PFSK-1 (cell line): ENCODE measurements at regions not wholly inside any gene's neighbourhood (a gene's known extent, or its start where the extent isn't known, plus 50 kb on each side); places are given as distances from the start of the nearest gene placed in this dataset.

Experiments
- FOXP2 ChIP-seq: optimal IDR thresholded peaks from 2 replicates; pipeline ENCODE3; 2011; ENCODE audit warnings: borderline replicate concordance, control low read depth, inconsistent platforms; ENCODE audit not compliant: insufficient read depth; ENCODE audit errors: extremely low read length, extremely low read depth
- POLR2AphosphoS5 ChIP-seq: IDR thresholded peaks from 2 replicates; pipeline ENCODE4 v1.6.1; 2012; ENCODE audit warnings: low read depth, mild to moderate bottlenecking, control low read depth, low read length, moderate library complexity
- REST ChIP-seq, 2 experiments: IDR thresholded peaks; 2 replicates each; pipeline versions ENCODE4 v1.6.1 to v1.8.0; 2011 to 2012; ENCODE audit warnings: low read depth in 2 of 2, low read length in 2 of 2, control low read depth in 1 of 2, inconsistent platforms in 1 of 2, mild to moderate bottlenecking in 1 of 2, moderate library complexity in 1 of 2; ENCODE audit not compliant: insufficient read depth in 1 of 2
- SIN3A ChIP-seq: IDR thresholded peaks from 2 replicates; pipeline ENCODE4 v1.6.1; 2012; ENCODE audit warnings: mild to moderate bottlenecking, low read length, moderate library complexity, borderline replicate concordance; ENCODE audit not compliant: insufficient read depth
- TAF1 ChIP-seq: IDR thresholded peaks from 2 replicates; pipeline ENCODE4 v1.6.1; 2012; ENCODE audit warnings: low read length, control low read depth, borderline replicate concordance; ENCODE audit not compliant: insufficient read depth

- TF ChIP-seq SIN3A = no peak
Observed at GRCh38 chr4:151605215-151605614, 155.6 kb downstream of the GATB start.

DNA sequence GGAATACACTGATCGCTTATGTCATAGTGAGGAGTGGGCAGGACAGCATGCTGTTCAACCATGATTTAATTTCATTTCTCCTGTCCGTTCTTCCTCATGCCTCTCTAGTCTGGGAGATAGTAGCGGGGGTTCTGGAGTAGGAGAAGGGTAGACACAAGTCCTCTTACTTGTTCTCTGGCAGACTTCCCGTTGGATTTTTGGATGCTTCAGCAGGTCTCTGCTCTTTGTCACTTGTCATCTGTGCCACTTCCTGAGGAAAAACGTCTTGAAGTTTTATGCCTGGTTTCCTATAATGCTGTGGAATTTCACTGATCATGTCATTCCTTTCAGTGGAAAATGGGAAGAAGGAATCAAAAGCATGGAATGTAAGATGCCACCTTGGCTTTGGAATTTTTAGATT lies 154.7 kb downstream of the GATB start:
- no peak for TF ChIP-seq SIN3A
- TF ChIP-seq TAF1 = no peak
- no peak for TF ChIP-seq REST (IDR thresholded peaks at IDR 0.05; ENCODE audit: insufficient read depth in 1 of 2, low read depth in 2 of 2, low read length in 2 of 2)
- no peak for TF ChIP-seq FOXP2
- no peak for TF ChIP-seq POLR2AphosphoS5

- no peak for TF ChIP-seq FOXP2
- TF ChIP-seq SIN3A = no peak
- TF ChIP-seq TAF1 = no peak
- no peak for TF ChIP-seq REST (IDR thresholded peaks at IDR 0.05; ENCODE audit: insufficient read depth in 1 of 2, low read depth in 2 of 2, low read length in 2 of 2)
Observed at GRCh38 chr4:151610229-151610628, 150.6 kb downstream of the GATB start.

GRCh38 chr4:151611960-151612359 lies 148.8 kb downstream of the GATB start:
- TF ChIP-seq REST (IDR thresholded peaks at IDR 0.05; ENCODE audit: insufficient read depth in 1 of 2, low read depth in 2 of 2, low read length in 2 of 2) (no peak), TAF1 (no peak), POLR2AphosphoS5 (no peak), FOXP2 (no peak), SIN3A (no peak)

- TF ChIP-seq SIN3A (no peak), TAF1 (no peak), FOXP2 (no peak), POLR2AphosphoS5 (no peak), REST (IDR thresholded peaks at IDR 0.05; ENCODE audit: insufficient read depth in 1 of 2, low read depth in 2 of 2, low read length in 2 of 2) (no peak)
Observed at GRCh38 chr4:151613290-151613689, 147.5 kb downstream of the GATB start.
